H1 (cell line): ENCODE measurements at regions not wholly inside any gene's neighbourhood (a gene's known extent, or its start where the extent isn't known, plus 50 kb on each side); places are given as distances from the start of the nearest gene placed in this dataset.

Source experiments
- CTCF ChIA-PET: fragments of 300-600 bp; sonication (Branson Sonifier 250); formaldehyde crosslinking; loops from one replicate; lab custom pipeline; 2021; ENCODE audit not compliant: partially characterized antibody; lab: Charles Lee
- POLR2A ChIA-PET: fragments of 300-600 bp; sonication (Branson Sonifier 250); formaldehyde crosslinking; loops from one replicate; lab custom pipeline; 2021; ENCODE audit warnings: inconsistent platforms; ENCODE audit not compliant: partially characterized antibody; lab: Charles Lee
- DNase-seq, 2 experiments: peaks; one replicate each; pipeline versions ENCODE4 v3.0.0 to v3.0.0-alpha.2; 2010 to 2022; ENCODE audit warnings: low spot score in 2 of 2, low read depth in 1 of 2, mixed read lengths in 1 of 2
- FAIRE-seq: peaks from 2 replicates; lab custom pipeline; 2011; peaks lifted over from hg19 to GRCh38; lab: Jason Lieb, UNC
- H2AFZ ChIP-seq: 2 replicates; pipeline ENCODE4 v1.8.1; 2012; ENCODE audit warnings: low read length, inconsistent platforms
- H2AK5ac ChIP-seq: 2 replicates; pipeline ENCODE4 v1.6.1; 2013; ENCODE audit warnings: low read depth, low read length
- H2BK120ac ChIP-seq: replicated peaks from 2 replicates; pipeline ENCODE3; 2013; ENCODE audit warnings: low read depth, low read length, inconsistent platforms
- H2BK12ac ChIP-seq: 2 replicates; pipeline ENCODE4 v1.6.1; 2013; ENCODE audit warnings: low read depth, low read length
- H2BK15ac ChIP-seq: 2 replicates; pipeline ENCODE4 v1.6.1; 2013; ENCODE audit warnings: low read length
- H2BK20ac ChIP-seq: 2 replicates; pipeline ENCODE4 v1.6.1; 2013; ENCODE audit warnings: low read length
- H2BK5ac ChIP-seq: 2 replicates; pipeline ENCODE4 v1.6.1; 2013; ENCODE audit warnings: low read depth, low read length
- H3K14ac ChIP-seq: 2 replicates; pipeline ENCODE4 v1.6.1; 2013; ENCODE audit warnings: inconsistent platforms; ENCODE audit not compliant: insufficient read length
- H3K18ac ChIP-seq: 2 replicates; pipeline ENCODE4 v1.6.1; 2013; ENCODE audit warnings: low read length; ENCODE audit errors: extremely low read depth
- H3K23ac ChIP-seq: 2 replicates; pipeline ENCODE4 v1.6.1; 2013; ENCODE audit warnings: inconsistent platforms; ENCODE audit not compliant: insufficient read length
- H3K23me2 ChIP-seq: 2 replicates; pipeline ENCODE4 v1.6.1; 2013; ENCODE audit warnings: low read depth, low read length
- H3K27ac ChIP-seq: 2 replicates; pipeline ENCODE4 v1.6.1; 2011; ENCODE audit warnings: low read depth, low read length, inconsistent platforms
- H3K27me3 ChIP-seq, 4 experiments: replicated peaks in 1 of 4; 1 replicate in 1 of 4; 2 replicates in 3 of 4; pipeline versions ENCODE4 v1.6.1 to v1.8.1; 2011 to 2013; ENCODE audit warnings: low read length in 3 of 4, mild to moderate bottlenecking in 3 of 4, inconsistent platforms in 2 of 4, mixed read lengths in 2 of 4, moderate library complexity in 1 of 4; ENCODE audit not compliant: control insufficient read depth in 3 of 4, insufficient read depth in 3 of 4; ENCODE audit errors: extremely low read depth in 1 of 4
- H3K36me3 ChIP-seq, 4 experiments: 2 replicates each; pipeline versions ENCODE4 v1.6.1 to v1.8.1; 2011 to 2013; ENCODE audit warnings: mild to moderate bottlenecking in 4 of 4, low read length in 3 of 4, moderate library complexity in 2 of 4, control low read depth in 1 of 4, inconsistent platforms in 1 of 4; ENCODE audit not compliant: insufficient read depth in 4 of 4, control insufficient read depth in 2 of 4
- H3K4ac ChIP-seq: replicated peaks from 2 replicates; pipeline ENCODE3; 2013; ENCODE audit warnings: low read length, low read depth, mixed read lengths, inconsistent platforms; ENCODE audit not compliant: insufficient read length
- H3K4me1 ChIP-seq, 4 experiments: replicated peaks in 1 of 4; 1 replicate in 1 of 4; 2 replicates in 3 of 4; pipeline versions ENCODE4 v1.6.1 to v1.8.1; 2011 to 2013; ENCODE audit warnings: low read length in 3 of 4, inconsistent platforms in 2 of 4, mixed read lengths in 1 of 4; ENCODE audit not compliant: insufficient read depth in 4 of 4, control insufficient read depth in 3 of 4
- H3K4me2 ChIP-seq, 2 experiments: 2 replicates each; pipeline versions ENCODE4 v1.6.1 to v1.8.1; 2011 to 2013; ENCODE audit warnings: low read depth in 2 of 2, low read length in 2 of 2, control low read depth in 1 of 2, inconsistent platforms in 1 of 2, mild to moderate bottlenecking in 1 of 2; ENCODE audit not compliant: insufficient read depth in 1 of 2
- H3K4me3 ChIP-seq, 4 experiments: fragments of 200-600, 300-600 bp in 1 of 4; sonication (generic), shearing (Covaris generic), sonication (Bioruptor Twin) in 1 of 4; 2 replicates each; pipeline versions ENCODE4 v1.5.1 to v1.8.1; 2011 to 2016; ENCODE audit warnings: low read length in 4 of 4, low read depth in 3 of 4, control low read depth in 2 of 4, inconsistent platforms in 2 of 4, mild to moderate bottlenecking in 2 of 4, mixed read lengths in 1 of 4, moderate library complexity in 1 of 4; ENCODE audit not compliant: insufficient read depth in 2 of 4; ENCODE audit errors: extremely low read depth in 1 of 4
- H3K56ac ChIP-seq: replicated peaks from 2 replicates; pipeline ENCODE3; 2013; ENCODE audit warnings: low read depth, mild to moderate bottlenecking, mixed read lengths, low read length, inconsistent platforms; ENCODE audit not compliant: insufficient read length
- H3K79me1 ChIP-seq: 2 replicates; pipeline ENCODE4 v1.6.1; 2013; ENCODE audit warnings: low read depth, low read length, control low read depth
- H3K79me2 ChIP-seq, 2 experiments: 2 replicates each; pipeline versions ENCODE4 v1.6.1 to v1.8.1; 2012 to 2013; ENCODE audit warnings: low read length in 2 of 2, mild to moderate bottlenecking in 2 of 2, inconsistent platforms in 1 of 2; ENCODE audit not compliant: insufficient read depth in 2 of 2, control insufficient read depth in 1 of 2
- H3K9ac ChIP-seq, 4 experiments: replicated peaks in 1 of 4; 1 replicate in 1 of 4; 2 replicates in 3 of 4; pipeline versions ENCODE4 v1.6.1 to v1.8.1; 2011 to 2013; ENCODE audit warnings: low read depth in 3 of 4, low read length in 3 of 4, control low read depth in 2 of 4, mild to moderate bottlenecking in 2 of 4, moderate library complexity in 2 of 4, inconsistent platforms in 1 of 4; ENCODE audit errors: extremely low read depth in 1 of 4
- H3K9me3 ChIP-seq, 2 experiments: 2 replicates each; pipeline versions ENCODE4 v1.6.1 to v1.8.1; 2012 to 2013; ENCODE audit warnings: mild to moderate bottlenecking in 2 of 2, moderate library complexity in 2 of 2, control low read depth in 1 of 2, inconsistent platforms in 1 of 2, low read depth in 1 of 2, low read length in 1 of 2, mixed read lengths in 1 of 2; ENCODE audit not compliant: insufficient read depth in 2 of 2
- H4K20me1 ChIP-seq, 2 experiments: replicated peaks in 1 of 2; 2 replicates each; pipeline versions ENCODE3 to v1.8.1; 2011 to 2013; ENCODE audit warnings: inconsistent platforms in 2 of 2, low read length in 2 of 2, mild to moderate bottlenecking in 1 of 2; ENCODE audit not compliant: insufficient read depth in 2 of 2, control insufficient read depth in 1 of 2
- H4K5ac ChIP-seq: 2 replicates; pipeline ENCODE4 v1.6.1; 2013; ENCODE audit warnings: low read length, low read depth, mixed read lengths, inconsistent platforms; ENCODE audit not compliant: insufficient read length
- H4K8ac ChIP-seq: 2 replicates; pipeline ENCODE4 v1.8.0; 2013; ENCODE audit warnings: mild to moderate bottlenecking, moderate library complexity, low read length, inconsistent platforms; ENCODE audit not compliant: insufficient read depth; ENCODE audit errors: extremely low read depth
- H4K91ac ChIP-seq: replicated peaks from 2 replicates; pipeline ENCODE3; 2013; ENCODE audit warnings: low read length, mixed read lengths, inconsistent platforms; ENCODE audit not compliant: insufficient read length
- CBX5 ChIP-seq: fragments of 300-800, 300-1000 bp; sonication (generic); IDR thresholded peaks from 2 replicates; pipeline ENCODE4 v1.7.1; 2016; ENCODE audit warnings: antibody characterized with exemption, low read length, low read depth
- FOSL1 ChIP-seq: IDR thresholded peaks from 2 replicates; pipeline ENCODE4 v1.6.1; 2011; ENCODE audit warnings: mild to moderate bottlenecking, low read depth, low read length, moderate library complexity; ENCODE audit not compliant: insufficient read depth
- KDM5A ChIP-seq: fragments of 200-600 bp; IDR thresholded peaks from 2 replicates; pipeline ENCODE4 v1.7.1; 2012; ENCODE audit warnings: mild to moderate bottlenecking, low read length, inconsistent platforms, mixed read lengths
- MAFK ChIP-seq: IDR thresholded peaks from 2 replicates; pipeline ENCODE4 v1.6.1; 2012; ENCODE audit warnings: low read depth, mild to moderate bottlenecking, improper control_type of control experiment, low read length
- PHF8 ChIP-seq: fragments of 200-600 bp; sonication (generic); conservative IDR thresholded peaks from 2 replicates; pipeline ENCODE4 v1.7.1; 2012; ENCODE audit warnings: low read depth, mild to moderate bottlenecking, inconsistent platforms, low read length, moderate library complexity
- RBBP5 ChIP-seq: IDR thresholded peaks from 2 replicates; pipeline ENCODE4 v1.7.1; 2012; ENCODE audit warnings: low read depth, mild to moderate bottlenecking, inconsistent platforms, low read length, moderate library complexity, borderline replicate concordance
- RNF2 ChIP-seq: fragments of 200-900, 300-1000 bp; sonication (generic); IDR thresholded peaks from 2 replicates; pipeline ENCODE4 v1.7.1; 2016; ENCODE audit warnings: borderline replicate concordance, low read depth, mild to moderate bottlenecking, antibody characterized with exemption, low read length; ENCODE audit not compliant: poor library complexity, severe bottlenecking; ENCODE audit errors: missing control alignments
- WGBS, 2 experiments: shearing (Covaris generic) in 1 of 2; methylation state at CpG; one replicate each; pipeline versions ENCODE4 v1.1.6 to v1.1.7; 2013 to 2015; ENCODE audit warnings: low lambda C conversion rate in 2 of 2, mixed read lengths in 2 of 2, inconsistent platforms in 1 of 2, low coverage in 1 of 2, missing lambda C conversion rate in 1 of 2; ENCODE audit not compliant: insufficient replicate concordance in 2 of 2, insufficient coverage in 1 of 2, insufficient read length in 1 of 2; ENCODE audit errors: extremely low coverage in 1 of 2, missing lambda C conversion rate in 1 of 2; 5-methylcytosine and 5-hydroxymethylcytosine counted together

- no peaks in the 10 kb centered on the region for H4K20me1 ChIP-seq
- no peaks in the 10 kb centered on the region for H3K79me2 ChIP-seq
- H2AFZ ChIP-seq = no peak overlapping the region
- no peak overlapping the region for H4K8ac ChIP-seq
- no peak overlapping the region for H3K56ac ChIP-seq
- H3K4me2 ChIP-seq = no peak overlapping the region
- no peak overlapping the region for H3K27ac ChIP-seq
- H4K91ac ChIP-seq = no peak overlapping the region
- no peak overlapping the region for H3K9ac ChIP-seq
- 38 to 100% methylated on average over 1 of the region's 1 CpG for WGBS, 2 experiments
- no peak overlapping the region for H3K14ac ChIP-seq
- no peak overlapping the region for H2BK15ac ChIP-seq
- H3K4ac ChIP-seq = no peak overlapping the region
- H3K27me3 ChIP-seq = no peaks in the 10 kb centered on the region
- no peak overlapping the region for H2BK120ac ChIP-seq
- H2AK5ac ChIP-seq = no peak overlapping the region
- no peaks in the 10 kb centered on the region for H3K36me3 ChIP-seq
- FAIRE-seq (no peak), DNase-seq (no peak)
- H2BK12ac ChIP-seq = no peak overlapping the region
- H3K4me3 ChIP-seq = no peak overlapping the region
- H3K4me1 ChIP-seq = no peaks in the 10 kb centered on the region
- no peaks in the 10 kb centered on the region for H3K9me3 ChIP-seq
- no peaks in the 10 kb centered on the region for H3K79me1 ChIP-seq
- H4K5ac ChIP-seq = no peak overlapping the region
- no peak overlapping the region for H2BK5ac ChIP-seq
- TF ChIP-seq MAFK = peak; percentile 82; the same call in 1 of the 2 replicates
- TF ChIP-seq FOSL1 = no peak
- TF ChIP-seq KDM5A = no peak
- TF ChIP-seq RBBP5 = no peak
- no peak for TF ChIP-seq CBX5
- TF ChIP-seq RNF2 = no peak
- TF ChIP-seq PHF8 = no peak
- POLR2A ChIA-PET = no interaction called here
- no peak overlapping the region for H3K18ac ChIP-seq
- no peaks in the 10 kb centered on the region for H3K23me2 ChIP-seq
- H2BK20ac ChIP-seq = no peak overlapping the region
- CTCF ChIA-PET = no interaction called here
- no peak overlapping the region for H3K23ac ChIP-seq
Measured at GRCh38 chr4:58833126-58833525, 1722.9 kb upstream of the IGFBP7 start.
